HepG2 (cell line): ENCODE measurements at regions not wholly inside any gene's neighbourhood (a gene's known extent, or its start where the extent isn't known, plus 50 kb on each side); places are given as distances from the start of the nearest gene placed in this dataset.
"Not testable (repeated sequence)": the region's sequence is repeated elsewhere in the genome, so short reads cannot be mapped to it uniquely, and the experiment has no call there.

Experiments
- ATAC-seq: fragments of 200-7000 bp; cut with Tn5 transposase; 3 replicates; pipeline ENCODE4 v1.9.1; 2020; ENCODE audit warnings: mild to moderate bottlenecking, moderate library complexity
- BruUV-seq: library from RNA; stranded (reverse); fragments of 400-500 nt; replicated peaks from 2 replicates; lab custom pipeline; 2021; lab: Mats Ljungman, UMichigan
- CTCF ChIA-PET: fragments of 300-600 bp; formaldehyde crosslinking; extraction: SDS; loops from one replicate; lab custom pipeline; 2021; ENCODE audit warnings: low total read pairs, inconsistent platforms, low intra/inter-chr PET ratio; lab: Yijun Ruan, JAX
- POLR2A ChIA-PET: fragments of 350-600 bp; sonication (Branson Sonifier 250); formaldehyde crosslinking; loops from one replicate; lab custom pipeline; 2020; ENCODE audit warnings: antibody characterized with exemption, inconsistent platforms; lab: Yijun Ruan, JAX
- DNase-seq: peaks from one replicate; pipeline ENCODE4 v3.0.0-alpha.2; 2015; ENCODE audit warnings: low spot score
- FAIRE-seq: peaks from 3 replicates; lab custom pipeline; 2011; peaks lifted over from hg19 to GRCh38; lab: Jason Lieb, UNC
- H2AFZ ChIP-seq: one replicate; pipeline ENCODE4 v1.6.1; 2011; ENCODE audit warnings: low read length, inconsistent platforms
- H3K27ac ChIP-seq: fragments of 300-600 bp; 3 replicates; pipeline ENCODE4 v1.8.0; 2011; ENCODE audit warnings: mixed run types, mild to moderate bottlenecking, mixed read lengths, low read length, inconsistent platforms; ENCODE audit not compliant: insufficient read depth; ENCODE audit errors: extremely low read length
- H3K27me3 ChIP-seq, 2 experiments: fragments of 200-600 bp in 1 of 2; 2 replicates in 1 of 2; 3 replicates in 1 of 2; pipeline versions ENCODE4 v1.6.0 to v1.8.0; 2011; ENCODE audit warnings: low read length in 2 of 2, mild to moderate bottlenecking in 2 of 2, moderate library complexity in 2 of 2, inconsistent platforms in 1 of 2; ENCODE audit not compliant: insufficient read depth in 2 of 2, control insufficient read depth in 1 of 2
- H3K36me3 ChIP-seq, 2 experiments: fragments of 200-600 bp in 1 of 2; replicated peaks in 1 of 2; 2 replicates in 1 of 2; 3 replicates in 1 of 2; pipeline versions ENCODE4 v1.5.1 to v1.8.0; 2011; ENCODE audit warnings: low read length in 2 of 2, inconsistent platforms in 1 of 2; ENCODE audit not compliant: insufficient read depth in 2 of 2, control insufficient read depth in 1 of 2
- H3K4me1 ChIP-seq: 2 replicates; pipeline ENCODE4 v1.5.1; 2012; ENCODE audit warnings: low read length, inconsistent platforms; ENCODE audit not compliant: insufficient read depth
- H3K4me2 ChIP-seq: 2 replicates; pipeline ENCODE4 v1.6.0; 2011; ENCODE audit warnings: low read depth, low read length, inconsistent platforms
- H3K4me3 ChIP-seq, 3 experiments: fragments of 200-600 bp in 1 of 3; sonication (generic), shearing (Covaris generic) in 1 of 3; replicated peaks in 1 of 3; 2 replicates each; pipeline ENCODE4 v1.5.1; 2011 to 2016; ENCODE audit warnings: low read length in 3 of 3, inconsistent platforms in 2 of 3, low read depth in 2 of 3, mild to moderate bottlenecking in 2 of 3, control low read depth in 1 of 3, mixed read lengths in 1 of 3; ENCODE audit not compliant: insufficient read depth in 1 of 3
- H3K79me2 ChIP-seq: one replicate; pipeline ENCODE4 v1.6.1; 2011; ENCODE audit warnings: low read length, inconsistent platforms; ENCODE audit not compliant: insufficient read depth
- H3K9ac ChIP-seq: 2 replicates; pipeline ENCODE4 v1.6.0; 2011; ENCODE audit warnings: mild to moderate bottlenecking, low read depth, low read length, inconsistent platforms; ENCODE audit not compliant: insufficient read depth
- H3K9me3 ChIP-seq: 2 replicates; pipeline ENCODE4 v1.5.1; 2012; ENCODE audit warnings: mild to moderate bottlenecking, low read length
- H4K20me1 ChIP-seq: 2 replicates; pipeline ENCODE4 v1.6.0; 2011; ENCODE audit warnings: inconsistent platforms, mild to moderate bottlenecking, low read length, moderate library complexity; ENCODE audit not compliant: insufficient read depth
- CBX1 ChIP-seq: IDR thresholded peaks from one replicate; pipeline ENCODE4 v1.6.1; 2016; ENCODE audit warnings: antibody characterized with exemption, low read depth
- FOXJ3 ChIP-seq: sonication (generic); formaldehyde crosslinking; IDR thresholded peaks from 2 replicates; pipeline ENCODE4 v1.4.0; 2020; ENCODE audit warnings: missing genetic modification reagents, mild to moderate bottlenecking, borderline replicate concordance
- GATAD2A ChIP-seq: IDR thresholded peaks from 2 replicates; pipeline ENCODE4 v1.6.1; 2016
- HMGXB4 ChIP-seq, 2 experiments: sonication (generic) in 1 of 2; formaldehyde crosslinking in 1 of 2; IDR thresholded peaks; 2 replicates each; pipeline versions ENCODE4 v1.4.0 to v1.6.1; 2018 to 2020; ENCODE audit warnings: missing genetic modification reagents in 2 of 2, borderline replicate concordance in 1 of 2, low read depth in 1 of 2, mild to moderate bottlenecking in 1 of 2, missing biosample characterization in 1 of 2
- SP140L ChIP-seq: sonication (generic); formaldehyde crosslinking; IDR thresholded peaks from 2 replicates; pipeline ENCODE4 v1.4.0; 2020; ENCODE audit warnings: missing genetic modification reagents, borderline replicate concordance
- SRSF4 ChIP-seq: fragments of 200-400 bp; formaldehyde crosslinking; IDR thresholded peaks from one replicate; pipeline ENCODE4 v1.6.1; 2018; ENCODE audit warnings: mild to moderate bottlenecking, low read depth, low read length, moderate library complexity; ENCODE audit not compliant: poor library complexity, severe bottlenecking
- ZBTB42 ChIP-seq: sonication (generic); formaldehyde crosslinking; IDR thresholded peaks from 2 replicates; pipeline ENCODE4 v1.5.0; 2020; ENCODE audit warnings: mild to moderate bottlenecking, missing genetic modification reagents
- ZFP1 ChIP-seq: IDR thresholded peaks from 2 replicates; pipeline ENCODE4 v1.6.1; 2016
- ZFP36 ChIP-seq: fragments of 150-350 bp; IDR thresholded peaks from 2 replicates; pipeline ENCODE4 v1.6.1; 2018; ENCODE audit warnings: borderline replicate concordance, low read length, low read depth; ENCODE audit not compliant: partially characterized antibody
- ZFYVE20 ChIP-seq: sonication (generic); formaldehyde crosslinking; IDR thresholded peaks from 2 replicates; pipeline ENCODE4 v1.8.0; 2023; ENCODE audit warnings: low read depth, mild to moderate bottlenecking, moderate library complexity, missing genetic modification reagents, borderline replicate concordance
- ZNF253 ChIP-seq: sonication (generic); formaldehyde crosslinking; IDR thresholded peaks from 2 replicates; pipeline ENCODE4 v1.8.0; 2022; ENCODE audit warnings: mild to moderate bottlenecking, missing genetic modification reagents, borderline replicate concordance
- ZNF350 ChIP-seq: sonication (generic); formaldehyde crosslinking; IDR thresholded peaks from 2 replicates; pipeline ENCODE4 v1.4.0; 2020; ENCODE audit warnings: mild to moderate bottlenecking, low read depth, missing genetic modification reagents, borderline replicate concordance
- WGBS: methylation state at CpG from one replicate; pipeline ENCODE4 v1.1.6; 2017; ENCODE audit warnings: low lambda C conversion rate; 5-methylcytosine and 5-hydroxymethylcytosine counted together
- in situ Hi-C: cut with HindIII; loops from 2 replicates; pipeline ENCODE4 v1.10.0; 2017; ENCODE audit warnings: low pct_unique_long_range_greater_than_20kb; ENCODE audit not compliant: extremely low pct_ligation_motif_present
- intact Hi-C: fragments of 100-400 bp; cut with micrococcal nuclease; formaldehyde crosslinking; loops from one replicate; pipeline ENCODE4 v1.10.0; 2022; ENCODE audit not compliant: unreplicated experiment

GRCh38 chr10:21342499-21342898 is 183.0 kb downstream of the SKIDA1 start:
- ATAC-seq, H3K9ac ChIP-seq, H3K4me2 ChIP-seq, H3K4me3 ChIP-seq, in situ Hi-C loops, H2AFZ ChIP-seq, H4K20me1 ChIP-seq, POLR2A ChIA-PET, BruUV-seq, CTCF ChIA-PET, H3K36me3 ChIP-seq, H3K4me1 ChIP-seq, FAIRE-seq, H3K27ac ChIP-seq, H3K27me3 ChIP-seq, H3K9me3 ChIP-seq, H3K79me2 ChIP-seq, intact Hi-C loops, DNase-seq: not testable (repeated sequence)
- WGBS, result 84% methylated on average over 1 of the region's 1 CpG

GRCh38 chr10:21340331-21340730 is 185.2 kb downstream of the SKIDA1 start:
- ChIA-PET POLR2A (no interaction called here), CTCF (no interaction called here)
- Histone ChIP-seq H3K9me3 (no peaks in the 10 kb centered on the region), H3K27ac (no peak overlapping the region), H3K27me3 (peaks cover 0 to 7% of the 10 kb centered on the region in 2 experiments; a peak in 2 of 5 replicates), H3K4me3 (no peak overlapping the region), H3K9ac (no peak overlapping the region), H3K36me3 (no peaks in the 10 kb centered on the region), H2AFZ (no peak overlapping the region), H3K79me2 (no peaks in the 10 kb centered on the region), H3K4me2 (no peak overlapping the region), H3K4me1 (peaks cover 22% of the 10 kb centered on the region), H4K20me1 (no peaks in the 10 kb centered on the region)
- no peak for ATAC-seq
- 38% methylated on average over 3 of the region's 3 CpGs for WGBS
- no peak for TF ChIP-seq SRSF4
- no peak for TF ChIP-seq ZFP1 (CRISPR knock-in tag)
- no peak for TF ChIP-seq GATAD2A (CRISPR knock-in tag)
- TF ChIP-seq HMGXB4 (CRISPR knock-in tag; IDR thresholded peaks at IDR 0.05; ENCODE audit: borderline replicate concordance in 1 of 2, low read depth in 1 of 2), result no peak
- no peak for TF ChIP-seq ZNF253 (CRISPR knock-in tag)
- no peak for TF ChIP-seq SP140L
- TF ChIP-seq ZNF350, result no peak
- no peak for TF ChIP-seq ZFYVE20
- TF ChIP-seq FOXJ3, result no peak
- TF ChIP-seq ZFP36, result no peak
- TF ChIP-seq ZBTB42, result no peak
- TF ChIP-seq CBX1, result no peak
- no peak for FAIRE-seq
- in situ Hi-C loops (no loop called here), intact Hi-C loops (no loop called here)
- BruUV-seq, result no TSS peak
- no peak for DNase-seq
